HG03175 (cell line): ENCODE measurements at regions not wholly inside any gene's neighbourhood (a gene's known extent, or its start where the extent isn't known, plus 50 kb on each side); places are given as distances from the start of the nearest gene placed in this dataset.
A peak's percentile ranks its signal among the peaks of the same experiment; 100 is the strongest.

ENCODE experiments used
- ATAC-seq: cut with Tn5 transposase; IDR thresholded peaks from one replicate; pipeline ENCODE4 v1.9.1; 2021; ENCODE audit warnings: mild to moderate bottlenecking, moderate library complexity; ENCODE audit not compliant: unreplicated experiment

GRCh38 chr2:225340923-225341322 is 58.6 kb upstream of the NYAP2 start:
- no peak for ATAC-seq

- no peak for ATAC-seq
Observed at GRCh38 chr2:225337183-225337582, 62.3 kb upstream of the NYAP2 start.

- ATAC-seq = no peak
Observed at GRCh38 chr2:225334514-225334913, 65.0 kb upstream of the NYAP2 start.

- ATAC-seq = no peak
Observed at GRCh38 chr2:225328192-225328591, 71.3 kb upstream of the NYAP2 start.

GRCh38 chr2:225326969-225327368 is 72.5 kb upstream of the NYAP2 start:
- ATAC-seq = no peak

GRCh38 chr2:225319872-225320271 is 79.6 kb upstream of the NYAP2 start:
- no peak for ATAC-seq

GRCh38 chr2:225318440-225318839 is 81.1 kb upstream of the NYAP2 start:
- ATAC-seq = no peak

- no peak for ATAC-seq
Observed at GRCh38 chr2:225317186-225317585, 82.3 kb upstream of the NYAP2 start.

- ATAC-seq = no peak
Observed at GRCh38 chr2:225310745-225311144, 88.8 kb upstream of the NYAP2 start.

- ATAC-seq = no peak
Observed at GRCh38 chr2:225309516-225309915, 90.0 kb upstream of the NYAP2 start.

GRCh38 chr2:225296951-225297350 is 102.6 kb upstream of the NYAP2 start:
- ATAC-seq = no peak

- no peak for ATAC-seq
Observed at GRCh38 chr2:225295102-225295501, 104.4 kb upstream of the NYAP2 start.

- ATAC-seq = no peak
Observed at GRCh38 chr2:225293638-225294037, 105.9 kb upstream of the NYAP2 start.

- no peak for ATAC-seq
Observed at GRCh38 chr2:225290757-225291400, 108.6 kb upstream of the NYAP2 start.

GRCh38 chr2:225289659-225290058 is 109.9 kb upstream of the NYAP2 start:
- no peak for ATAC-seq

- ATAC-seq = no peak
Observed at GRCh38 chr2:225288986-225289385, 110.5 kb upstream of the NYAP2 start.

GRCh38 chr2:225282858-225283710 is 116.4 kb upstream of the NYAP2 start:
- peak; percentile 92 for ATAC-seq

GRCh38 chr2:225276207-225276606 is 123.3 kb upstream of the NYAP2 start:
- ATAC-seq = peak; percentile 62

GRCh38 chr2:225275443-225275842 is 124.1 kb upstream of the NYAP2 start:
- no peak for ATAC-seq

GRCh38 chr2:225274751-225275150 is 124.8 kb upstream of the NYAP2 start:
- peak; percentile 40 for ATAC-seq

- no peak for ATAC-seq
Observed at GRCh38 chr2:225272173-225272572, 127.3 kb upstream of the NYAP2 start.

GRCh38 chr2:225270861-225271260 is 128.6 kb upstream of the NYAP2 start:
- ATAC-seq = peak; percentile 99
